ENCODE measurements at regions not wholly inside any gene's neighbourhood (a gene's known extent, or its start where the extent isn't known, plus 50 kb on each side); places are given as distances from the start of the nearest gene placed in this dataset.

GRCh38 chr3:72158639-72159326 is 373.8 kb upstream of the PROK2 start:
- intact Hi-C loops (cut with DNase I), result no loop called here
- H3K4me3 ChIP-seq, result no peak overlapping the region
- DNase-seq (no peak), ATAC-seq (no peak)
- no peaks in the 10 kb centered on the region for H3K9me3 ChIP-seq
- no peak overlapping the region for H3K27ac ChIP-seq
- no peak for TF ChIP-seq CTCF (IDR thresholded peaks at IDR 0.05)
- peaks cover 6% of the 10 kb centered on the region for H3K4me1 ChIP-seq
- H3K36me3 ChIP-seq, result no peaks in the 10 kb centered on the region
- no peaks in the 10 kb centered on the region for H3K27me3 ChIP-seq (ENCODE audit: low read depth)

GRCh38 chr3:72157748-72158638 is 373.0 kb upstream of the PROK2 start:
- ATAC-seq (no peak), DNase-seq (no peak)
- no peak for TF ChIP-seq CTCF (IDR thresholded peaks at IDR 0.05)
- Histone ChIP-seq H3K27me3 (ENCODE audit: low read depth) (no peaks in the 10 kb centered on the region), H3K4me1 (peaks cover 13% of the 10 kb centered on the region), H3K36me3 (no peaks in the 10 kb centered on the region), H3K27ac (no peak overlapping the region), H3K9me3 (no peaks in the 10 kb centered on the region), H3K4me3 (no peak overlapping the region)
- intact Hi-C loops (cut with DNase I), result no loop called here

- intact Hi-C loops (cut with DNase I), result no loop called here
- Histone ChIP-seq H3K9me3 (no peaks in the 10 kb centered on the region), H3K27me3 (ENCODE audit: low read depth) (no peaks in the 10 kb centered on the region), H3K27ac (no peak overlapping the region), H3K4me1 (peaks cover 17% of the 10 kb centered on the region), H3K4me3 (no peak overlapping the region), H3K36me3 (no peaks in the 10 kb centered on the region)
- DNase-seq (no peak), ATAC-seq (peak; percentile 54 to 55)
- TF ChIP-seq CTCF (IDR thresholded peaks at IDR 0.05), result no peak
Measured at GRCh38 chr3:72155391-72156064, 370.6 kb upstream of the PROK2 start.

DNA sequence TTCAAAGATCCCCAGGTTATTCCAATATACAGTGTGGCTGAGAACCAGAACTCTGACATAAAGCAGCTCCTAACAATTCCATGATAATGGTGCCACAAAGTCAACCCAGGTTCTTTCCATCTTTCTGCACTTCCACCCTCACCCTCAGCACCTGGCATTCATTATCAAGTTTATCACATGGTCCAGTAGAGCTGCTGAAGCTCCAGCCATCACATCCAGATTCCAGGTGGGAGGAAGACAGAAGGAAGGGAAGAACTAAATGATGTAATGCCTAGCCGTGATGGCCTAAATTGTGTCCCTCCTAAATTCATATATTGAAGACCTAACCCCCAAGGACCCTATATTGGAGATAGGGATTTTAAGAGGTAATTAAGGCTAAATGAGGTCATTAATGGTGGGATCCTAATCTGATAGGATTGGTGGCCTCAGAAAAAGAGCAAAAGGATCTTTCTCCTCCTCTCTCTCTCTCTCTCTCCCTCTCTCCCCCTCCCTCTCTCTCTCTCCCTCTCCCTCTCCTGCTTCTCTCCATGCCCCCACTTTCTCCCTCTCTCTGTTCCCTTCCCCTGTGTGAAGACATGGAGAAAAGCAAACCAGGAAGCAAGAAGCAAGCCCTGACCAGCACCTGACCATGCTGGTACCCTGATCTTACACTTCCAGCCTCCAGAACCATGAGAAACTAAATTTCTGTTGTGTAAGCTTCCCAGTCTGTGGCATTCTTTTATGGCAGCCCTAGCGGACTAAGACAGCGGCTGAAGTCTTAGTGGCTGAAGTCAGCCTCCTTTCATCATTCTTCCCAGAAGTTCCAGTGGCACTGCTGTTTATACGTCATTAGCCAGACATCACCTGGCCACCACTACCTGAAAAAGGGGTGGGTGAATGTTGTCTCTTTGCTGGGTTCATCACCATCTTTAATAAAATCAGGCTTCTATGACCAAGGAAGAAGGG is 369.7 kb upstream of the PROK2 start:
- no peak for TF ChIP-seq CTCF (IDR thresholded peaks at IDR 0.05)

More for the DNA sequence above, 369.7 kb upstream of the PROK2 start:
- Histone ChIP-seq H3K36me3 (no peaks in the 10 kb centered on the region), H3K4me1 (peaks cover 17% of the 10 kb centered on the region), H3K27ac (no peak overlapping the region), H3K27me3 (ENCODE audit: low read depth) (no peaks in the 10 kb centered on the region), H3K4me3 (no peak overlapping the region), H3K9me3 (no peaks in the 10 kb centered on the region)
- DNase-seq, result no peak
- intact Hi-C loops (cut with DNase I), result no loop called here
- no peak for ATAC-seq
